DMS 273 (cell line): ENCODE measurements at regions not wholly inside any gene's neighbourhood (a gene's known extent, or its start where the extent isn't known, plus 50 kb on each side); places are given as distances from the start of the nearest gene placed in this dataset.

ENCODE experiments used
- DNase-seq: peaks from one replicate; lab custom pipeline; 2025; ENCODE audit not compliant: unreplicated experiment; lab: John Stamatoyannopoulos, UW

DNA sequence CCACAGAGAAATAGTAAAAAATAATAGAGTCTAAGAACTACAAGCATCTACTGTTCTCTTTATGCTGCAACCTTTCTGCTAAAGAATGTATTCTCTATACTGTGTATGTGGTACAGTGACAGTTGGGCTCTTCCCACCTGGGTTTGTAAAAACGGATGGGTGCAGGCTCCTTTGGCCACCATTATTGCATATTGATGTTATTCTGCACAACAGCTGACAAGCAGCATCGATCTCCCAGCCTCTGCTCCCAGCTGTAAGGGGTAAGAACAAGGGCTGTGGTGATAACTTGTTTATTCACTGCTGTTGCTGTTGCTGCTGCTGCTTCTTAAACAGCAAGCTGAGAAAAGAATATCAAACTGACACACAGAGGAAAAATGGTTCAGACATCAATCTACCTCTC, 56.1 kb downstream of the KCNRG start:
- DNase-seq, result no peak

GRCh38 chr13:50072676-50073075, 57.4 kb downstream of the KCNRG start:
- no peak for DNase-seq

- no peak for DNase-seq
Measured at GRCh38 chr13:50073340-50073739, 58.1 kb downstream of the KCNRG start.

- no peak for DNase-seq
Measured at GRCh38 chr13:50074843-50075242, 59.6 kb downstream of the KCNRG start.

- peak; percentile 22 for DNase-seq
Measured at GRCh38 chr13:50075619-50076097, 60.4 kb downstream of the KCNRG start.

GRCh38 chr13:50077431-50077830, 62.2 kb downstream of the KCNRG start:
- no peak for DNase-seq

GRCh38 chr13:50078231-50078894, 63.1 kb downstream of the KCNRG start:
- DNase-seq, result no peak

DNA sequence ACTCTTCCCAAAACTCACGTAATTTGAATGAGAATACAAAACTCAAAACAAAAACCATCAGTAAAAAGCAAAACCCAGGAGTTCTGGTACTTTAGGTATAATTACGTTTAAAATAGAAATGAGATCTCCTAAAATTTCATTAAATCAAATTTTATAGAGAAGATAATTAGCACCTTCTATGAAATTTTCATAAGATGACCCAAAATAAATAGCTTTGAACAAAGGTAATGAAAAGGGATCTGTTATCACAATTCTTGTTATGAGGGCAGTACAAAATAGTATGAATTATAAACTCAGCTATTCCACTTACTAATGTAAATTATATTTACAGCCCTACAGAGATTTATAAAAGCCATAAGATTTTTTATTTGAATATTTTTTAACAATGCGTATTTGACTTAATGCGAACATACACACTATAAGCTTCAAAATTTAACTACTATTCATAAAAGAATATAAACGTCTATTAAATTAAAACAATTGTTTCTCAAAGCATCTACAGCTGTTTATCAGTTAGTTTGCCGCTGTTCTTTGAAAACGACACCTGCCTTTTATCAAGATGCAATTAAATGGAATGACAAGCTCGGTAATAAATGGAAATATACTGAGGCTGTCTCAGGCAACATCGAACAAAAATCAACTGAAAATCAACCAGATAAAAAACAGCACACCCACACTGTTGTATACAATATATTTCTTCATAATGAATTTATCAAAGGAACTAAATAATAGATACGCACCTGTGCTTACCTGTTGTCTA, 63.8 kb downstream of the KCNRG start:
- DNase-seq, result peak; percentile 17

GRCh38 chr13:50079655-50080202, 64.5 kb downstream of the KCNRG start:
- no peak for DNase-seq

- peak; percentile 57 for DNase-seq
Measured at GRCh38 chr13:50080203-50080910, 65.1 kb downstream of the KCNRG start.

DNA sequence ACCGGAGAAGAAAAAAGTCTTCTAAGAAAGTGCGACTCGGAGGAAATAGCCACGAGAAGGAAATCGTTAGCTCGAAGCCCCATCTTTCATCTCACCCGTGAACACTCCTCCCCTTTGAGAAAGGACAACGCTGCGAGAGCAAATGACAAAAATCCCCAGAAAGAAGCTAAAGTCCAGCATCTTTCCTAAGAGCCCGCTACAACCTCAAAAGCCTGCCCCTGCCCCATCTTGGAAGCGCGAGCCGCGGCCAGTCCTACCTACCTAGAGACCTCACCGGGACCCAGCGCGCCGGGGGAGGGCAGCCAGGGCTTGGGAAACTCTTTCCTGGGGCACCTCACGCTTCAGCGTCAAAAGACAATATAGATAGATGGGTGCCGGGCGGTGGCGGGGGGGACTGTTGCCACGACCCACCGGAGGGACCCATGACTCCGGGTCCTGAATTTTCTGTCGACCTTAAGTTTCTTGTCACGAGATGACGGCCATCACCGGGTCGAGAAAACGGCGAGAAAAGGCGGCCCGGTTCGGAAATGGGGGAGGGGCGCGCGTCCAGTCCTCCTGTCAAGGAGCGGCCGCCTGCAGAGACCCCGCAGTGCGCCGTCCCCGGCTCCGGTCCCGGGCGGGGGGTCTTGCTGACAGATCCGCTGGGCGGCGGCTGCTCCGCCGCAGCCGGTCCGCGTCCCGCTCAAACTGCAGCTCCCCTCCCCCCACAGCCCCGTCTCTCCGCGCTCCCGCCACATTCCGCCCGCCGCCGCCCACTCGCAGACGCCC, 65.9 kb downstream of the KCNRG start:
- DNase-seq, result peak; percentile 66

- DNase-seq, result peak; percentile 98
Measured at GRCh38 chr13:50081679-50082425, 66.6 kb downstream of the KCNRG start.

GRCh38 chr13:50082426-50083281, 67.4 kb downstream of the KCNRG start:
- peak; percentile 94 for DNase-seq

GRCh38 chr13:50085063-50085462, 69.8 kb downstream of the KCNRG start:
- DNase-seq, result peak; percentile 64

DNA sequence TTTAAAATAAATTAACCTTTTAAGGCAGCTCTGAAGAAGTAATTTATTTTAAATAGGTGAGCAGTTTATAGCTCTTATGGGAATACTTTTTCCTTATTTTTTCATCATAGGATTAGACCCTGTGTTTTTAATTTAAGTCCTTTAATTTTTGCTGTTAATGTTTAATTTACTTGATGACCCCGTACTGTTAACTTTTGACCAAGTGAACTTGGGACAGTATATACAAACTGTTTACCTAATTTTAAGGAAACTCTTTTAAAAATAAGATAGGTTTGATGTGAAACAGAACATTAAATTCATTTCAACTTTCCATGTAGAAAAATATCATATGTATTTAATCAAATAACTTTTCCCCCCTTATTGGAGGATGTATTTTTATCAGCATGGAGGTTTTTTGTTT, 74.4 kb downstream of the KCNRG start:
- no peak for DNase-seq

DNA sequence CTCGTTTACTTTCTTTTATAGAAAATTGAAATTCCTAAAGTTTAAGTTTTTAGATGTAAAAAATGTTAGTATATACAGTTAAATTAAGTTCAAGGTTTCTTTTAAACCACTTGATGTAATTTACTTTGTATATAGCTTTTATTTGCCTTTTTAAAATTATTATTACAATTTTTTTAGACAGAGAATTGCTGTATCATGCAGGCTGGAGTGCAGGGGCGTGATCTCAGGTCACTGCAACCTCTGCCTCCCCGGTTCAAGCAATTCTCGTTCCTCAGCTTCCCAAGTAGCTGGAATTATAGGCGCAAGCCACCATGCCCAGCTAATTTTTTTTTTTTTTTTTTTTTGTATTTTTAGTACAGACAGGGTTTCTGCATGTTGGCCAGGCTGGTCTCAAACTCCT, 75.0 kb downstream of the KCNRG start:
- no peak for DNase-seq

DNA sequence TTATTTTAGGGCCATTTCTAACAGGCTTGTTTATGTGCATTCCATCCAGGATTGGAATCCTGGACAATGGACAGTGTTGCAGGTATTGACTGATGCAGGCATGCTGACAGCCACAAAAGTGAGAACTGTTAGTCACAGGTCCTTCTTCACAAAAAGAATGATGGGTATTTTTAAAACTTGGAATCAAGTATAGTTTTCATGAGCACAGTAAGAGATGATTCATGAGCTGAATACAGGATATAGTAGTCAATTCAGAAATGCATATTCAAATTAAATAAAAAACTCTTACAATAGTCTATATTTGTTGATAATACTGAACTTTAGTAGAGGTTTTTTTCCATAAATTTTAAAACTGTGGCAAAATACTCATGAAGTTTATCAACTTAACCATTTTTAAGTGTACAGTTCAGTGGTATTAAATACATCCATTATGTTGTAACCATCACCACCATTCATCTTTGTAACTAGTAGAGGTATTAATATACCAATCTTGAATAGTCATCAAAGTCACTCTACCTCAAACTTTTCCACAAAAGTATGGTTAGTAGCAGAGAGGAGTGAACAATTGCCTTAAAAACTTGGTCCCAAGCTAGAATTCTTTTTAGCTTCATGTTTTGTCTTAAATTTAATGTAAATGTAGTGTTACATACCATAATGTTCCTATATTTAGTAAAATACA, 79.5 kb downstream of the KCNRG start:
- no peak for DNase-seq

- DNase-seq, result no peak
Measured at GRCh38 chr13:50098693-50099092, 83.4 kb downstream of the KCNRG start.

DNA sequence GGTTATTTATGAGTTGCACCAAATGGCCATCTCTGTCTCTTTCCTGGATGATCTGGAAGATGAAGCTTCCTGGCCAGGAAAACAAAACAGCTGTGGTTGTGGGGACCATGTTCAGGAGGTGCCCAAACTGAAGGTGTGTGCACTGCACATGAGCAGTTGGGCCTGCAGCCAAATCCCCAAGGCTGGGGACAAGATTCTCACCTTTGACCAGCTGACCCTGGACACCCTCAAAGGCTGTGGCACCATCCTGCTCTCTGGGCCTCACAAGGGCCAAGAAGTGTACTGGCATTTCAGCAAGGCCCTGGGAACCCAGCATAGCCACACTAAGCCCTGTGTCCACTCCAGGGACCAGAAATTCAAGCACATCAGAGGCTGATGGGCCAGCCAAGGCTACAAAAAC, 84.2 kb downstream of the KCNRG start:
- DNase-seq, result no peak
